CD14-positive monocyte (primary cell): ENCODE measurements at regions not wholly inside any gene's neighbourhood (a gene's known extent, or its start where the extent isn't known, plus 50 kb on each side); places are given as distances from the start of the nearest gene placed in this dataset.

Source experiments
- DNase-seq, 3 donors: peaks; one replicate each; pipeline ENCODE4 v3.0.0-alpha.2; 2011 to 2022
- H2AFZ ChIP-seq: 2 replicates; pipeline ENCODE4 v1.6.0; 2012; ENCODE audit warnings: mild to moderate bottlenecking, low read depth, low read length, inconsistent platforms; ENCODE audit not compliant: insufficient read depth, poor library complexity, severe bottlenecking
- H3K27ac ChIP-seq, 2 donors: 1 replicate in 1 of 2; 2 replicates in 1 of 2; pipeline ENCODE4 v1.5.1; 2012 to 2013; ENCODE audit warnings: low read length in 2 of 2, control low read depth in 1 of 2, inconsistent platforms in 1 of 2, low read depth in 1 of 2, mild to moderate bottlenecking in 1 of 2
- H3K27me3 ChIP-seq, 2 donors: one replicate each; pipeline versions ENCODE4 v1.6.0 to v1.6.1; 2011 to 2013; ENCODE audit warnings: low read length in 2 of 2; ENCODE audit not compliant: control insufficient read depth in 2 of 2, insufficient read depth in 2 of 2
- H3K36me3 ChIP-seq, 2 donors: replicated peaks in 1 of 2; 1 replicate in 1 of 2; 2 replicates in 1 of 2; pipeline versions ENCODE4 v1.5.1 to v1.6.1; 2012 to 2013; ENCODE audit warnings: low read length in 2 of 2, control low read depth in 1 of 2, inconsistent platforms in 1 of 2, mild to moderate bottlenecking in 1 of 2; ENCODE audit not compliant: insufficient read depth in 2 of 2, control insufficient read depth in 1 of 2
- H3K4me1 ChIP-seq, 2 donors: 1 replicate in 1 of 2; 2 replicates in 1 of 2; pipeline versions ENCODE4 v1.5.1 to v1.6.1; 2012 to 2013; ENCODE audit warnings: low read length in 2 of 2, control low read depth in 1 of 2, inconsistent platforms in 1 of 2, mild to moderate bottlenecking in 1 of 2, moderate library complexity in 1 of 2; ENCODE audit not compliant: insufficient read depth in 2 of 2, control insufficient read depth in 1 of 2
- H3K4me2 ChIP-seq: replicated peaks from 2 replicates; pipeline ENCODE3; 2012; ENCODE audit warnings: low read length, moderate library complexity, mild to moderate bottlenecking; ENCODE audit not compliant: poor library complexity, severe bottlenecking; ENCODE audit errors: extremely low read depth
- H3K4me3 ChIP-seq, 3 experiments: fragments of 200-600 bp in 1 of 3; sonication (generic) in 1 of 3; replicated peaks in 1 of 3; 1 replicate in 2 of 3; 2 replicates in 1 of 3; pipeline ENCODE4 v1.5.1; 2011 to 2013; ENCODE audit warnings: low read length in 3 of 3, mild to moderate bottlenecking in 3 of 3, control low read depth in 2 of 3, low read depth in 2 of 3, inconsistent platforms in 1 of 3, moderate library complexity in 1 of 3
- H3K79me2 ChIP-seq: 2 replicates; pipeline ENCODE4 v1.6.0; 2012; ENCODE audit warnings: mild to moderate bottlenecking, control low read depth, inconsistent platforms, low read length, moderate library complexity; ENCODE audit not compliant: insufficient read depth
- H3K9ac ChIP-seq: 2 replicates; pipeline ENCODE4 v1.6.0; 2017; ENCODE audit warnings: low read length, mild to moderate bottlenecking; ENCODE audit not compliant: insufficient read depth, poor library complexity, severe bottlenecking
- H3K9me3 ChIP-seq, 2 donors: replicated peaks in 1 of 2; 1 replicate in 1 of 2; 2 replicates in 1 of 2; pipeline versions ENCODE4 v1.5.1 to v1.6.1; 2012 to 2013; ENCODE audit warnings: low read length in 2 of 2, control low read depth in 1 of 2; ENCODE audit not compliant: control insufficient read depth in 1 of 2, insufficient read depth in 1 of 2
- H4K20me1 ChIP-seq: 2 replicates; pipeline ENCODE4 v1.6.0; 2012; ENCODE audit warnings: mild to moderate bottlenecking, low read length, control low read depth, moderate library complexity; ENCODE audit not compliant: insufficient read depth
- H3K27ac Mint-ChIP-seq, 7 donors: one replicate each; pipeline ENCODE4 v1.8.0; 2020; ENCODE audit warnings: mild to moderate bottlenecking in 7 of 7, mixed read lengths in 7 of 7, moderate library complexity in 6 of 7, inconsistent platforms in 2 of 7
- H3K27me3 Mint-ChIP-seq, 3 donors: one replicate each; pipeline ENCODE4 v1.8.0; 2021 to 2022; ENCODE audit warnings: low read depth in 3 of 3, mild to moderate bottlenecking in 3 of 3, mixed read lengths in 3 of 3, moderate library complexity in 3 of 3, inconsistent platforms in 1 of 3
- H3K36me3 Mint-ChIP-seq, 2 donors: one replicate each; pipeline ENCODE4 v1.8.0; 2020; ENCODE audit warnings: mixed read lengths in 2 of 2, inconsistent platforms in 1 of 2, mild to moderate bottlenecking in 1 of 2
- H3K4me1 Mint-ChIP-seq: one replicate; pipeline ENCODE4 v1.8.0; 2020; ENCODE audit warnings: mild to moderate bottlenecking, mixed read lengths
- H3K4me3 Mint-ChIP-seq, 2 donors: one replicate each; pipeline ENCODE4 v1.8.0; 2020; ENCODE audit warnings: mild to moderate bottlenecking in 2 of 2, mixed read lengths in 2 of 2, moderate library complexity in 1 of 2
- H3K9me3 Mint-ChIP-seq, 7 donors: one replicate each; pipeline ENCODE4 v1.8.0; 2020 to 2022; ENCODE audit warnings: mixed read lengths in 7 of 7, mild to moderate bottlenecking in 6 of 7, moderate library complexity in 6 of 7, inconsistent platforms in 2 of 7
- WGBS: methylation state at CpG from one replicate; pipeline ENCODE4 v1.1.5; 2013; ENCODE audit warnings: missing lambda C conversion rate; ENCODE audit not compliant: insufficient coverage; 5-methylcytosine and 5-hydroxymethylcytosine counted together
- intact Hi-C, 2 donors: fragments of 100-400 bp; cut with micrococcal nuclease; formaldehyde crosslinking; loops; one replicate each; pipeline versions ENCODE4 v1.15.0 to v1.15.1; 2023
- TF ChIP-seq, protein P1 (sequence below): fragments of 200-600 bp; IDR thresholded peaks from one replicate; pipeline ENCODE4 v1.8.0; 2022; ENCODE audit warnings: antibody characterized with exemption, mild to moderate bottlenecking

- no peak overlapping the region for H3K4me3 Mint-ChIP-seq
- H3K27ac Mint-ChIP-seq: no peak overlapping the region
- WGBS: no CpG with 5 or more reads among the region's 2 CpGs
- Histone ChIP-seq H3K4me1 (no peaks in the 10 kb centered on the region), H3K9me3 (no peaks in the 10 kb centered on the region), H3K4me2 (no peak overlapping the region), H3K79me2 (no peaks in the 10 kb centered on the region), H2AFZ (no peak overlapping the region), H4K20me1 (no peaks in the 10 kb centered on the region), H3K27ac (no peak overlapping the region), H3K9ac (no peak overlapping the region), H3K27me3 (no peaks in the 10 kb centered on the region), H3K4me3 (no peak overlapping the region), H3K36me3 (no peaks in the 10 kb centered on the region)
- H3K4me1 Mint-ChIP-seq: no peaks in the 10 kb centered on the region
- no peaks in the 10 kb centered on the region for H3K36me3 Mint-ChIP-seq
- H3K27me3 Mint-ChIP-seq: no peaks in the 10 kb centered on the region
- no peak for DNase-seq
- intact Hi-C loops: no loop called here
- TF ChIP-seq, protein P1, sequence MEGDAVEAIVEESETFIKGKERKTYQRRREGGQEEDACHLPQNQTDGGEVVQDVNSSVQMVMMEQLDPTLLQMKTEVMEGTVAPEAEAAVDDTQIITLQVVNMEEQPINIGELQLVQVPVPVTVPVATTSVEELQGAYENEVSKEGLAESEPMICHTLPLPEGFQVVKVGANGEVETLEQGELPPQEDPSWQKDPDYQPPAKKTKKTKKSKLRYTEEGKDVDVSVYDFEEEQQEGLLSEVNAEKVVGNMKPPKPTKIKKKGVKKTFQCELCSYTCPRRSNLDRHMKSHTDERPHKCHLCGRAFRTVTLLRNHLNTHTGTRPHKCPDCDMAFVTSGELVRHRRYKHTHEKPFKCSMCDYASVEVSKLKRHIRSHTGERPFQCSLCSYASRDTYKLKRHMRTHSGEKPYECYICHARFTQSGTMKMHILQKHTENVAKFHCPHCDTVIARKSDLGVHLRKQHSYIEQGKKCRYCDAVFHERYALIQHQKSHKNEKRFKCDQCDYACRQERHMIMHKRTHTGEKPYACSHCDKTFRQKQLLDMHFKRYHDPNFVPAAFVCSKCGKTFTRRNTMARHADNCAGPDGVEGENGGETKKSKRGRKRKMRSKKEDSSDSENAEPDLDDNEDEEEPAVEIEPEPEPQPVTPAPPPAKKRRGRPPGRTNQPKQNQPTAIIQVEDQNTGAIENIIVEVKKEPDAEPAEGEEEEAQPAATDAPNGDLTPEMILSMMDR: no peak
- peaks cover 2 to 10% (median 2%) of the 10 kb centered on the region in 7 donors for H3K9me3 Mint-ChIP-seq
Measured at GRCh38 chr10:57884965-57885617, 382.6 kb downstream of the IPMK start.

- no CpG with 5 or more reads among the region's 2 CpGs for WGBS
- no peak overlapping the region for H3K4me3 Mint-ChIP-seq
- Histone ChIP-seq H3K27ac (no peak overlapping the region), H3K4me1 (no peaks in the 10 kb centered on the region), H3K9ac (no peak overlapping the region), H3K27me3 (no peaks in the 10 kb centered on the region), H2AFZ (no peak overlapping the region), H3K4me2 (no peak overlapping the region), H3K4me3 (no peak overlapping the region), H3K9me3 (no peaks in the 10 kb centered on the region), H4K20me1 (no peaks in the 10 kb centered on the region), H3K36me3 (no peaks in the 10 kb centered on the region), H3K79me2 (no peaks in the 10 kb centered on the region)
- TF ChIP-seq, protein P1: no peak
- no peaks in the 10 kb centered on the region for H3K36me3 Mint-ChIP-seq
- no peak overlapping the region for H3K27ac Mint-ChIP-seq
- no peak for DNase-seq
- intact Hi-C loops: no loop called here
- H3K4me1 Mint-ChIP-seq: no peaks in the 10 kb centered on the region
- peaks cover 2 to 10% (median 2%) of the 10 kb centered on the region in 7 donors for H3K9me3 Mint-ChIP-seq
- H3K27me3 Mint-ChIP-seq: no peaks in the 10 kb centered on the region
Measured at GRCh38 chr10:57884407-57884806, 383.3 kb downstream of the IPMK start.
